ENCODE measurements at regions not wholly inside any gene's neighbourhood (a gene's known extent, or its start where the extent isn't known, plus 50 kb on each side); places are given as distances from the start of the nearest gene placed in this dataset.

DNA sequence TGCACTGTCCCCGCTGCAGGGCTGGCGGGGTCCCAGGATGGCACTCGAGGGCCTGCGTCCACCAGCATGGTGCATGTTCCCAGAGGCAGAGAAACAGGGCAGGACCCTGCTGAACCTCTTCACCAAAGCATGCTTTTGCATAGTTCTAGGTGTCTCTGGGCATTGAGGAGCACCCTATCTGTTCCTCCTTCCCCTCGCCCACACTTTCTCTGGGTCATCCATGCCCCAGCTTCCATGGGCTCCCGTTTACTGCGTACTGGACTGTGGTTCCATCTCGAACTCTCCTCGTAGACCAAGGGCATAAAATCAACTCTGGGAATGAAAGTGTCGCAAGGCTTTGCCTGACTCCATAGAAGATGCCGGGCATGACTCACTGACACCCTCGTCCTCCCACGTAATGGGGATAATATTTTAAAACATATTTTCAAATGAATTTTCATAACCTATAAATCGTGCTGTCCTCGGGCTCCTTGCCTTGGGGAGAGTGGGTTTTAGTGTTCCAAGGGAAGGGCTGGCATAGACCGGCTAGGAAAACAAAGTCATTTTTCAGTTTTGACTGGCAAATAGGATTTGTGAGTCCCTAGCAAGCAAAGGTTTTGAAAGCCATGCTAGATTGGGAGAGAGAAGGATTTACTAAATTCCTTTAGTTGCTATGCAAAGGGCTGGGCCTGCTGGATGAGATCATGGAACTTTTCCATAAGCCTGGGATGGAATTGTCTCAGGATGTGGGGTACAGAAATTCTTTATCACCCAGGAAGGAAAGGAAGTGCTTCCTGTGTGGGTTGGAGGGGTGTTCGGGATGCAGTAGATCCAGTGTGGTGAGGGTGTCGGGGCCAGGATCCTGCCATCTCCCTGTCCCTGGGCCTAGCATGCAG is 498.7 kb upstream of the MKI67 start:
- no peaks in the 10 kb centered on the region for H3K4me1 Mint-ChIP-seq
- no peaks in the 10 kb centered on the region for H3K36me3 Mint-ChIP-seq
- ATAC-seq (no peak), DNase-seq (no peak)
- H3K4me3 Mint-ChIP-seq, result no peak overlapping the region
- no peaks in the 10 kb centered on the region for H3K9me3 Mint-ChIP-seq (ENCODE audit: low read depth)
- H3K27me3 Mint-ChIP-seq, result no peaks in the 10 kb centered on the region
- H3K27ac Mint-ChIP-seq, result no peak overlapping the region
- CTCF ChIA-PET, result no interaction called here

DNA sequence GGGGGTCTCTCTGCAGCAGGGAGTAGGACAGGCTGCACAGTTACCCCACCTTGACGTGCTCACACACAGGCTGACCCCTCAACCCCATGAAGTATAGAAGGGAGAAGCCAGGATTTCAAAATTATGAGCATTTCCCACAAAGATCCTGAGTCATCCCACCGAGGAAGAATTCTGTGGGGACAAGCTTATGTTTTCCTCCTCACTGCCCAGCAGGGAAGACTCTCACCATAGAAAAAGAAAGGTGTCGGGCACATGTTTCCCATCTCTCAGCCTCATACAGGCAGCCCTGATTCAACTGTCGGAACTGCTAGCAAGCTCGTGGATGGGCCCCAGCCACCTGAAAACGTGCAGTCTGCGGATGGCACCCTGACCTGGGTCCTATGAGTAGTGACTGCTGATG is 499.7 kb upstream of the MKI67 start:
- H3K27me3 Mint-ChIP-seq, result no peaks in the 10 kb centered on the region
- CTCF ChIA-PET, result no interaction called here
- no peaks in the 10 kb centered on the region for H3K4me1 Mint-ChIP-seq

DNA sequence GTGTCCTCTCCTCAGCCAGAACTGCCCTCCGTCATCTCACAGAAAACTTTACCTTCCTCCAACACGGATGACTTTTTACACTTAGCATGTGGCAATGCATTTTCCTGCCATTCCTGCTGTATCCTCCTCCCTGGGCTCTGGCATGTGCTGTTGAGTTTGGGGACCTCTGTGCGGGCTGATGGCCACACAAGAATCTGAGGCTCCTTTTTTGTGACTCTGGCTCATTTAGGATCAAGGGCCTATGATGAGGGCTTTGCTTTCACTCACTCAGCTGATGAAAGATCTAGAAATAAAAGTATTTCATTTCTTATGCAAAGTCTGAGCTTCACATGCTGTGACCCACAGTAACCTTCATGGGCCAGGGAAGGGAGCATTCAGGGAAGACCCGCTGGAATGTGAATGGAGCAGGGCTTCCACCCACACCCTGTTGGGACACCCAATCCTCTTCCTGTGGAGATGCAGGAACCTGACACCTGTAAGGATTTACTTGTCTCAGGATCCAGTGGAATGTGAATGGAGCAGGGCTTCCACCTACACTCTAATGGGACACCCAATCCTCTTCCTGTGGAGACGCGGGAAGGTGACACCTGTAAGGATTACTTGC is 500.3 kb upstream of the MKI67 start:
- CTCF ChIA-PET, result no interaction called here
- H3K4me3 Mint-ChIP-seq, result no peak overlapping the region
- H3K27ac Mint-ChIP-seq, result no peak overlapping the region
- no peaks in the 10 kb centered on the region for H3K36me3 Mint-ChIP-seq
- H3K27me3 Mint-ChIP-seq, result no peaks in the 10 kb centered on the region
- DNase-seq (no peak), ATAC-seq (no peak)
- H3K9me3 Mint-ChIP-seq (ENCODE audit: low read depth), result no peaks in the 10 kb centered on the region
- H3K4me1 Mint-ChIP-seq, result no peaks in the 10 kb centered on the region

More for the DNA sequence above, 499.7 kb upstream of the MKI67 start:
- no peaks in the 10 kb centered on the region for H3K9me3 Mint-ChIP-seq (ENCODE audit: low read depth)
- no peak overlapping the region for H3K4me3 Mint-ChIP-seq
- no peak for ATAC-seq
- no peaks in the 10 kb centered on the region for H3K36me3 Mint-ChIP-seq
- no peak overlapping the region for H3K27ac Mint-ChIP-seq
- DNase-seq, result no peak

DNA sequence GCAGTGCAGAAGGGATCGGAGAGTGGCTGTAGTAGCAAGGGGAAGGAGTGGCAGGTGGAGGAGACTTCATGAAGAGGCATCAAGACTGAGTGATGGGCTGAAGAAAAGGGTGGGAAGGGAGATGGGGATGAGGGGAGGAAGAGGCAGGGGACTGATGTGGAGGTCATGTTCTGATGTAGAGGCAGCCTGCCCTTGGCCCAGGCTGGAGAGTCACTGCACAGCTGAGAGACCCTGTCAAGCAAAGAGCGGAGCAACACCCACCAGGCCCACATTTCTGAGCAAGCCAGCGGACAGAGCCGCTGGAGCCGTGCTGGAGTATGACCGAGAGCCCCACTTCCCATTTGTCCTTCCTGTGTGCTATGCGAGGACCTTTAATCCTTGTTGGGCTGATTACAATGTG is 501.6 kb upstream of the MKI67 start:
- Mint-ChIP-seq H3K4me1 (no peaks in the 10 kb centered on the region), H3K9me3 (ENCODE audit: low read depth) (no peaks in the 10 kb centered on the region), H3K27ac (no peak overlapping the region), H3K27me3 (no peaks in the 10 kb centered on the region), H3K4me3 (no peak overlapping the region), H3K36me3 (no peaks in the 10 kb centered on the region)
- ATAC-seq, result no peak
- DNase-seq, result no peak
- CTCF ChIA-PET, result no interaction called here

DNA sequence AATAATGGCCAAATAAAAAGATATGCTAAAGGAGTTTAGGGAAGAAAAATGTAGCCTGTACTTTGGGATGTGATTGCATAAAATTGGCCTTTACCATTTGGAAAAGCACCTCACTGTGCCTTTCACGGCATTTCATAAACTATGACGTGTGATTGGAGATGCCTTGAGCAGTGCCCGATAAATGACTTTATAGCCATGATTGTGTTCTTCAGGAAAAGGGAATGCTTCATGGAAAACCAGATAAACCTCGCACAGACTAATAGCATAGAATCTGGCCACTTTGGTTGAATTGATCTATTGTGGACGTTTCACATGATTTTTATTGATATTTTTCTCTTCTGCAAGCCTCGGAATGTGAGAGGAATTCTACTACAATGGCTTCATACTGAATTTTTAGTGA is 502.0 kb upstream of the MKI67 start:
- no peak overlapping the region for H3K27ac Mint-ChIP-seq

DNA sequence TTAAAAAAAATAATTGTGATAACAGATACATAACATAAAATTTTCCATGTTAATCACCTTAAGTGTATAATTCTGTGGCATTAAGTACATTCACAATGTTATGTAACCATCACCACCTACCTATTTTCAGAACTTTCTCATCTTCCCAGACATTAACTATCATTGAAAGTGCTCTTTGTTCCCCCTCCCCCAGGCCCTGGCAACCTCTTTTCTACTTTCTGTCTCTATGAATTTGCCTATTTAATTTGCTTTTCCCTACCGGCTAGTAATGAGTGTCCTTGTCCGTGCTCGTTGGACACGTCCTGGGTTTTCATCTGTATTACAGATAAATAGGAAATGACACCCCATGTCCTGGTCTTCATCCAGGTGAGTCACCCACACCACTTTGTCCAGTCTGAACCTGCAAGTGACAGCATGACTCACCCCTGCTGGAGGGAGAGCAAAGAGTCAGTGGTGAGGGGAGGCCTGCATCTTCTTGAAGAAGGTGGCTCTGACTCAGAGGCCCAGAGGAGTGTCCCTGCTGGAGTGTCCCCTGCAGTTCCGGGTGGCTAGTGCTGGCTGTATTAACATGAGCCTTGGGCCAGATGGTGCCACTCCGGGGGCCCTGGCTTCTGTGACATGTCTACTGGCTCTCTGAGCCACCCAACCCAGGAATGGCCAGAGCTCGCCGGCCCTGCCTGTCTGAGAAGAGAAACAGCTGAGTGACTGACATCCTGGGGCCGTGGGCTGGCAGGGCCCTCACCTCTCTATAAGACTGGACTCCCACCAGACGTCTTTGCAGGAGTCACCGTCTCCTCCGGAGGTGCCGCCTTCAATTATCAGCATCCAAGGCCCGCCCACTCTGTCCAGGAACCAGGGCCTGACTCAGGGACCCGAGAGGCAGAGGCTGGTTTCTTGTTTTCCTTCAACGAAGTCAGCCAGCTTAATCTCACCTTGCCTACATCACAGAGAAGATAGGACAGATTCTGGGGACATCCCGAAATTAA is 503.2 kb upstream of the MKI67 start:
- Mint-ChIP-seq H3K9me3 (ENCODE audit: low read depth) (no peaks in the 10 kb centered on the region), H3K36me3 (no peaks in the 10 kb centered on the region), H3K4me3 (no peak overlapping the region), H3K27me3 (no peaks in the 10 kb centered on the region), H3K27ac (no peak overlapping the region), H3K4me1 (no peaks in the 10 kb centered on the region)
- no peak for ATAC-seq
- no peak for DNase-seq
- CTCF ChIA-PET, result no interaction called here

More for the DNA sequence above, 502.0 kb upstream of the MKI67 start:
- no peaks in the 10 kb centered on the region for H3K9me3 Mint-ChIP-seq (ENCODE audit: low read depth)
- H3K4me3 Mint-ChIP-seq, result no peak overlapping the region
- ATAC-seq (no peak), DNase-seq (no peak)
- CTCF ChIA-PET, result no interaction called here
- no peaks in the 10 kb centered on the region for H3K27me3 Mint-ChIP-seq
- H3K36me3 Mint-ChIP-seq, result no peaks in the 10 kb centered on the region
- H3K4me1 Mint-ChIP-seq, result no peaks in the 10 kb centered on the region

DNA sequence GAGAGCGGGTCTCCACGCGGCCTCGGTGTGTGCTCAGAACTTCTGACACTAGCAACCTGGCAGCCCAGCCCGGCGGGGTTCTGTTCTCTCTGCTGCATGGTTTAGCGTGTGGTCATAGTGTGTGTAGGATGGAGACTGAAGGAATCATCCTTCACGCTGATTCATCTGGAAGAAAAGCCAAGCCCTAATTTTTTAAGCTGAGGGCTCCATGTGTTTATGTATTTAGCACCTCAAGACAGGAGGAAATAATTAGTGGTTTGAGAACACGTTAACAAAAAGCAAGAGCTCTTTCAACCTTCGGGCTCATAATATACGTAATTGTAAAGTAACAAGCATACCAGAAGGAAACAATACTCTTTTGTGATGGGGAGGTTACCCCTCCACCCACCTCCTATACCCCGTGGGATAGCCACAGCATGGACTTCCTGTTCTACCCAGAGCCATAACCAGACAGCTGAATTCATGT is 504.6 kb upstream of the MKI67 start:
- CTCF ChIA-PET, result no interaction called here
- Mint-ChIP-seq H3K4me1 (no peaks in the 10 kb centered on the region), H3K4me3 (no peak overlapping the region), H3K27ac (no peak overlapping the region), H3K36me3 (no peaks in the 10 kb centered on the region), H3K9me3 (ENCODE audit: low read depth) (no peaks in the 10 kb centered on the region), H3K27me3 (no peaks in the 10 kb centered on the region)
- ATAC-seq (no peak), DNase-seq (no peak)

DNA sequence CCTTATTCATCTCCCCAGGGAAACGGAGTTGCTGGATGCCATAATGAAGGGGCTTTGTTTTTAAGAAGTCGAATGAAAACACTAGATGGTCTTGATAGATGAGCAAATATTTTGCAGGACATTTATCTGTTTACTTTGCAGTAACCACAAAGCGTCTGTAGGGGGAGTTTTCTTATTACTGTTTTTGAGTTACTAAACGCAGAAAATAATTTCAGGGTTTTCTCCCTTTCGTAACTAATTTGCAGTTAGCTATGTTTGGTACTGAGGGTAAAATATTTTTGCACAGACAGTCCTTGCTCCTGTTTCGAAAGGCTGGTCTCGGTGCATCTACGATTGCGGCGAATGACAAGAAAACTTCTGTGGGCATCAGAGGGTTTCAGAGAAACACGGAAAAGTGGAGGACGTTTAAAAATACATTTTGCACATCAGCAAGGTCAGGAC is 505.6 kb upstream of the MKI67 start:
- CTCF ChIA-PET, result interaction anchor here (0.6 to 1.1 kb wide), 2 partner anchors 28 to 224 kb away, joined by 3 read pairs; no protein-coding TSS in a partner anchor
- H3K9me3 Mint-ChIP-seq (ENCODE audit: low read depth), result no peaks in the 10 kb centered on the region

DNA sequence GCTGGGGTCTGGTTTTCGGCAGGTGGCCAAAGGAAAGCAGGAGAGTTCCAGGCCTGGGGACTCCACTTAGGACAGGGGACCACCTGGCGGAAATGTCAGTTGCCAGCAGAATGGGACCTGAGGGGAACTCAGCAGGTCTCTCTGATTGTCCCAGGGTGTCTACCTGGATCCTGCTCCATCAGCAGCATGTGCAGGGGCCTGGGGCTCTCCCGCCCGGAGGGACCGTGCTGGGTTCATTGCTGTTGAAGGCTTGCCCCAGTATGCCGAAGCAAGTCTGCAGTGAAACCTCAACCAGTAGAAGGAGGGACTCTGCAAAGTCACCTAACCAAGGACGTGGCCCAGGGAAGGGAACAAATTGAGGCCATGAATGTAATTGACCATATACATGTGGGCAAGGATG is 506.5 kb upstream of the MKI67 start:
- DNase-seq (no peak), ATAC-seq (no peak)
- Mint-ChIP-seq H3K9me3 (ENCODE audit: low read depth) (no peaks in the 10 kb centered on the region), H3K4me3 (no peak overlapping the region), H3K27me3 (no peaks in the 10 kb centered on the region), H3K36me3 (no peaks in the 10 kb centered on the region), H3K4me1 (no peaks in the 10 kb centered on the region), H3K27ac (no peak overlapping the region)
- CTCF ChIA-PET, result interaction anchor here (1.1 kb wide), 1 partner anchor 224 kb away, joined by 3 read pairs; no protein-coding TSS in a partner anchor

More for the DNA sequence above, 505.6 kb upstream of the MKI67 start:
- H3K36me3 Mint-ChIP-seq, result no peaks in the 10 kb centered on the region
- no peak overlapping the region for H3K4me3 Mint-ChIP-seq
- H3K27me3 Mint-ChIP-seq, result no peaks in the 10 kb centered on the region
- DNase-seq (no peak), ATAC-seq (no peak)
- no peaks in the 10 kb centered on the region for H3K4me1 Mint-ChIP-seq
- no peak overlapping the region for H3K27ac Mint-ChIP-seq

DNA sequence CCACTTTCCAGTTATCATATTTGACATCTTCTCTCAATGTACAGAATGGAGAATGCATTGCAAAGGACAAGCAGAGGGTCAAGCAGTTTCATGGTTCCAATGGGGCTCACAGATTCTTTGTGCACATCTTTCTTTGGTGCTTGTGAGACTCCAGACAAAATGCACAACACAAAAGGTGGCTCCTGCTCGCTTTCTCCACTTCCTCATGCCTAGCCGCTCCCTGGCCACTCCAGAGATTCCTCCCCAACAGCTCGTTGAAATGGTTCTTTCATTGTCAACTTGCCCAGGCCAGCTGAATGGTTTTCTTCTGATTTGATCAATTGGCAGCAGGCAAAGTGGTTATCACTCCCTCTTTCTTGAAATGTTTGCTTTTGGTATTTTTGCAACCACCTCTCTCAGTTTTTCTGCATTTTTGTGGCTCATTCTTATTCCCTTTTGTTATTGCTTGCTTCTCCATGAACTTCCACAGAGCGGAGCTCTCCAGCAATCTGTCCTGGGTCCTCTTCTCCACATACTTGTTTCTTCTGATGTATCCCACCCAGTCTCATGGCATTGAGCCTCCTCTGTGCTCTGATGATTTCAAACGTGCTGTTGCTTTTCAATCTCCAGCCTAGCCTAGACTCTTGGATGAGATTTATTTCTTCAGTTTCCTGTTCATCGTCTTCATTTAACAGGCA is 507.8 kb upstream of the MKI67 start:
- no peaks in the 10 kb centered on the region for H3K9me3 Mint-ChIP-seq (ENCODE audit: low read depth)
- H3K4me1 Mint-ChIP-seq, result no peaks in the 10 kb centered on the region
- no peaks in the 10 kb centered on the region for H3K27me3 Mint-ChIP-seq
- H3K4me3 Mint-ChIP-seq, result no peak overlapping the region
- ATAC-seq (no peak), DNase-seq (no peak)
- no peaks in the 10 kb centered on the region for H3K36me3 Mint-ChIP-seq
- CTCF ChIA-PET, result no interaction called here
- no peak overlapping the region for H3K27ac Mint-ChIP-seq

DNA sequence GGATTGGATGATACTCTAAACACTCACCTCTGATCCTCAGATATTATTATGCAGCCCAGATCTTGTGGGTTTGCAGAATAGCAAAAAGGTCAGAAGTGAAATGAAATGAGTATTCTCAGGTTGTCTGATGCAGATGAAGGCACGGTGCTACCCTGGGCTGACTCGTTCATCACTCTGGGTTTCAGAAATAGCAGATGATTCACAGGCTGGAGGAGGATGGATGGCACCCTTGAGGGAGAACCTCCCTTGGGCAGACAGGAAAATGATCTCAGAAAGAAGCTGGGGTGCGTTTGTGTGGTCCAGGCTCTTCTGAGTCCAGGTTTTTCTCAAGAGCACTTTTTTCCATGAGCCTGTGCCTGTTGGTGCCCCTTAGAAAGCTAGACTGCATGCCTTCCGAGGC is 515.8 kb upstream of the MKI67 start:
- CTCF ChIA-PET, result no interaction called here
- no peaks in the 10 kb centered on the region for H3K9me3 Mint-ChIP-seq (ENCODE audit: low read depth)
- no peak overlapping the region for H3K4me3 Mint-ChIP-seq
- no peak overlapping the region for H3K27ac Mint-ChIP-seq
- DNase-seq (no peak), ATAC-seq (no peak)
- H3K27me3 Mint-ChIP-seq, result no peaks in the 10 kb centered on the region
- no peaks in the 10 kb centered on the region for H3K4me1 Mint-ChIP-seq
- H3K36me3 Mint-ChIP-seq, result no peaks in the 10 kb centered on the region

DNA sequence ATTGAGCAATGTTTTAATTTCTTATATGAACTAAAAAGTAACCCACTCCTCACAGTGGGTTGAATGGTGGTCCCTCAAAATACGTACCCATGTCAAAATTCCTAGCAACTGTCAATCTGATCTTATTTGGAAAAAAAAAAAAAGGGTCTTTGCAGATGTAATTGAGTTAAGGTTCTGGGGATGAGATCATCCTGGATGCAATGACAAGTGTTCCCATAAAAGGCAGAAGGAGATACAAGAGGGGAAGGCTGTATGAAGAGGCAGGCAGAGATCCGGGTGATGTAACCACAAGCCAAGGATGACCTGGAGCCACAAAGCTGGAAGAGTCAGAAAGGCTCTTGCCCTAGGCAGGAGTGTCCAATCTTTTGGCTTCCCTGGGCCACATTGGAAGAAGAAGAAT is 516.3 kb upstream of the MKI67 start:
- Mint-ChIP-seq H3K27ac (no peak overlapping the region), H3K4me1 (no peaks in the 10 kb centered on the region), H3K36me3 (no peaks in the 10 kb centered on the region), H3K27me3 (no peaks in the 10 kb centered on the region), H3K4me3 (no peak overlapping the region), H3K9me3 (ENCODE audit: low read depth) (no peaks in the 10 kb centered on the region)
- CTCF ChIA-PET, result no interaction called here
- ATAC-seq (no peak), DNase-seq (no peak)

DNA sequence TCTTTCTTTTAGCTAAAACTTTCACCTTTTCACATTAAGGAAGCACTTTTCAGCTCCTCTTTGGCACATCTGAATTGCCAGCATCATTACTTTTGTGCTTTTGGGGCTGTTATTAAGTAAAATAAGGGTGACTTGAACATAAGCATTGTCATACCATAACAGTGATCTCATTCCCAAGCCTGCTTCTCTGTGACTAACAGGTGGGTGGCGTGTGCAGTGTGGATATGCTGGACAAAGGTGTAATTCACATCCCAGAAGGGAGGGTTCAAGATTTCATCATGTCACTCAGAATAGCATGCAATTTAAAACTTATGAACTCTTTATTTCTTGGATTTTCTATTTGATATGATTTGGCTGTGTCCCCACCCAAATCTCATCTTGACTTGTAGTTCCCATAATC is 517.4 kb upstream of the MKI67 start:
- H3K36me3 Mint-ChIP-seq, result no peaks in the 10 kb centered on the region
- no peaks in the 10 kb centered on the region for H3K4me1 Mint-ChIP-seq
- no peaks in the 10 kb centered on the region for H3K9me3 Mint-ChIP-seq (ENCODE audit: low read depth)
- no peak for DNase-seq
- no peak for ATAC-seq
- CTCF ChIA-PET, result no interaction called here
- no peak overlapping the region for H3K4me3 Mint-ChIP-seq
- H3K27ac Mint-ChIP-seq, result no peak overlapping the region
- H3K27me3 Mint-ChIP-seq, result no peaks in the 10 kb centered on the region
